Neural cell (in vitro differentiated cells): ENCODE measurements at regions not wholly inside any gene's neighbourhood (a gene's known extent, or its start where the extent isn't known, plus 50 kb on each side); places are given as distances from the start of the nearest gene placed in this dataset.

ENCODE experiments used
- H2AFZ ChIP-seq: fragments of 200-600, 300-800 bp; sonication (generic), shearing (Covaris generic); 2 replicates; pipeline ENCODE4 v1.6.0; 2014; ENCODE audit warnings: low read depth, mild to moderate bottlenecking, antibody characterized with exemption, low read length, moderate library complexity
- H3F3A ChIP-seq: fragments of 200-600 bp; shearing (Covaris generic); 2 replicates; pipeline ENCODE4 v1.6.1; 2016; ENCODE audit warnings: mild to moderate bottlenecking, moderate library complexity, mixed read lengths, antibody characterized with exemption, low read length; ENCODE audit not compliant: insufficient read depth, poor library complexity, severe bottlenecking
- H3K27ac ChIP-seq: fragments of 200-600, 300-800 bp; sonication (generic), shearing (Covaris generic); 2 replicates; pipeline ENCODE4 v1.5.1; 2014; ENCODE audit warnings: mild to moderate bottlenecking, low read length, moderate library complexity
- H3K27me3 ChIP-seq: fragments of 300-800, 200-600 bp; sonication (generic), shearing (Covaris generic); 2 replicates; pipeline ENCODE4 v1.6.0; 2014; ENCODE audit warnings: mild to moderate bottlenecking, low read depth, low read length, moderate library complexity; ENCODE audit not compliant: insufficient read depth
- H3K36me3 ChIP-seq: fragments of 300-800, 200-600 bp; sonication (generic), shearing (Covaris generic); 2 replicates; pipeline ENCODE4 v1.5.1; 2014; ENCODE audit warnings: mild to moderate bottlenecking, antibody characterized with exemption, low read length, moderate library complexity; ENCODE audit not compliant: insufficient read depth
- H3K4me2 ChIP-seq: fragments of 300-800, 200-600 bp; sonication (generic), shearing (Covaris generic); 2 replicates; pipeline ENCODE4 v1.6.0; 2014; ENCODE audit warnings: mild to moderate bottlenecking, low read length
- H3K4me3 ChIP-seq: fragments of 300-800, 200-600 bp; sonication (generic), shearing (Covaris generic); 2 replicates; pipeline ENCODE4 v1.5.1; 2014; ENCODE audit warnings: mild to moderate bottlenecking, low read length, moderate library complexity
- H3K79me2 ChIP-seq: fragments of 200-600 bp; shearing (Covaris generic); replicated peaks from 2 replicates; pipeline ENCODE4 v1.6.0; 2014; ENCODE audit warnings: mild to moderate bottlenecking, low read length, moderate library complexity; ENCODE audit not compliant: insufficient read depth
- H3K9ac ChIP-seq: fragments of 300-800, 200-600 bp; sonication (generic), shearing (Covaris generic); 2 replicates; pipeline ENCODE4 v1.6.1; 2016; ENCODE audit warnings: mild to moderate bottlenecking, low read length, mixed read lengths
- H3K9me2 ChIP-seq: fragments of 200-600 bp; shearing (Covaris generic); 2 replicates; pipeline ENCODE4 v1.6.1; 2016; ENCODE audit warnings: mild to moderate bottlenecking, low read length, mixed read lengths; ENCODE audit not compliant: insufficient read depth
- H3K9me3 ChIP-seq: fragments of 200-600, 300-800 bp; sonication (generic), shearing (Covaris generic); 2 replicates; pipeline ENCODE4 v1.6.1; 2016; ENCODE audit warnings: mild to moderate bottlenecking, mixed run types, low read length, moderate library complexity, mixed read lengths
- H4K20me1 ChIP-seq: fragments of 200-600 bp; shearing (Covaris generic); 2 replicates; pipeline ENCODE4 v1.6.1; 2016; ENCODE audit warnings: mild to moderate bottlenecking, mixed run types; ENCODE audit not compliant: insufficient read depth
- CTCF ChIP-seq: fragments of 450-650 bp; IDR thresholded peaks from 2 replicates; pipeline ENCODE4 v1.5.1; 2014; ENCODE audit warnings: antibody characterized with exemption, mild to moderate bottlenecking, moderate library complexity; ENCODE audit not compliant: poor library complexity, severe bottlenecking
- EP300 ChIP-seq: fragments of 450-650 bp; conservative IDR thresholded peaks from 2 replicates; pipeline ENCODE4 v1.6.1; 2014; ENCODE audit warnings: antibody characterized with exemption, mild to moderate bottlenecking, moderate library complexity; ENCODE audit not compliant: poor library complexity, severe bottlenecking
- EZH2 ChIP-seq: fragments of 200-600, 300-800 bp; shearing (Covaris generic), sonication (generic); IDR thresholded peaks from 2 replicates; pipeline ENCODE4 v1.6.1; 2014; ENCODE audit warnings: antibody characterized with exemption, low read length, borderline replicate concordance, mild to moderate bottlenecking; ENCODE audit not compliant: insufficient read depth, poor library complexity, severe bottlenecking
- REST ChIP-seq: IDR thresholded peaks from 2 replicates; pipeline ENCODE4 v1.6.1; 2012; ENCODE audit warnings: borderline replicate concordance
- SMC3 ChIP-seq: fragments of 450-650 bp; conservative IDR thresholded peaks from 2 replicates; pipeline ENCODE4 v1.6.1; 2014; ENCODE audit warnings: antibody characterized with exemption, mild to moderate bottlenecking, moderate library complexity; ENCODE audit not compliant: poor library complexity

- Histone ChIP-seq H3K4me3 (no peak overlapping the region), H3K9me2 (no peaks in the 10 kb centered on the region), H3K4me2 (no peak overlapping the region), H3K9me3 (no peaks in the 10 kb centered on the region), H3F3A (no peaks in the 10 kb centered on the region), H3K36me3 (no peaks in the 10 kb centered on the region), H3K79me2 (no peaks in the 10 kb centered on the region), H2AFZ (no peak overlapping the region), H3K27me3 (no peaks in the 10 kb centered on the region), H4K20me1 (no peaks in the 10 kb centered on the region), H3K9ac (no peak overlapping the region), H3K27ac (no peak overlapping the region)
- TF ChIP-seq CTCF (no peak), EP300 (no peak), EZH2 (no peak)
These were observed 177.0 kb upstream of the IRX6 start for GRCh38 chr16:55146966-55147365.

GRCh38 chr16:55147396-55147795 lies 176.6 kb upstream of the IRX6 start:
- Histone ChIP-seq H3K4me2 (no peak overlapping the region), H3K4me3 (no peak overlapping the region), H3K79me2 (no peaks in the 10 kb centered on the region), H3F3A (no peaks in the 10 kb centered on the region), H3K9ac (no peak overlapping the region), H4K20me1 (no peaks in the 10 kb centered on the region), H2AFZ (no peak overlapping the region), H3K36me3 (no peaks in the 10 kb centered on the region), H3K27ac (no peak overlapping the region), H3K9me2 (no peaks in the 10 kb centered on the region), H3K9me3 (no peaks in the 10 kb centered on the region), H3K27me3 (no peaks in the 10 kb centered on the region)
- no peak for TF ChIP-seq SMC3
- TF ChIP-seq REST, result no peak

GRCh38 chr16:55149622-55150021 lies 174.4 kb upstream of the IRX6 start:
- Histone ChIP-seq H4K20me1 (no peaks in the 10 kb centered on the region), H3K27me3 (no peaks in the 10 kb centered on the region), H3K27ac (no peak overlapping the region), H3K4me2 (no peak overlapping the region), H3K9ac (no peak overlapping the region), H2AFZ (no peak overlapping the region), H3K4me3 (no peak overlapping the region), H3K36me3 (no peaks in the 10 kb centered on the region), H3K9me3 (no peaks in the 10 kb centered on the region), H3F3A (no peaks in the 10 kb centered on the region), H3K9me2 (no peaks in the 10 kb centered on the region), H3K79me2 (no peaks in the 10 kb centered on the region)
- TF ChIP-seq SMC3 (no peak), REST (no peak), EP300 (no peak), CTCF (no peak)
